Activated CD4-positive, alpha-beta memory T cell treated with anti-CD3 and anti-CD28 coated beads, Interleukin-2, amount 10 ng/mL, durations not matched to agents 7 days and 5 days (primary cell): ENCODE measurements at regions not wholly inside any gene's neighbourhood (a gene's known extent, or its start where the extent isn't known, plus 50 kb on each side); places are given as distances from the start of the nearest gene placed in this dataset.

Source experiments
- CTCF ChIA-PET: fragments of 350-600 bp; sonication (Branson Sonifier 250); formaldehyde crosslinking; loops from one replicate; lab custom pipeline; 2021; ENCODE audit warnings: antibody characterized with exemption, inconsistent platforms; lab: Charles Lee
- POLR2A ChIA-PET: fragments of 350-600 bp; sonication (Branson Sonifier 250); formaldehyde crosslinking; loops from one replicate; lab custom pipeline; 2021; ENCODE audit warnings: antibody characterized with exemption; lab: Charles Lee
- DNase-seq: peaks from one replicate; pipeline ENCODE4 v3.0.0-alpha.2; 2020
- H3K27ac Mint-ChIP-seq: one replicate; pipeline ENCODE4 v1.8.0; 2021; ENCODE audit warnings: mild to moderate bottlenecking, mixed read lengths
- H3K27me3 Mint-ChIP-seq: one replicate; pipeline ENCODE4 v1.8.0; 2021; ENCODE audit warnings: mixed read lengths
- H3K36me3 Mint-ChIP-seq: one replicate; pipeline ENCODE4 v1.8.0; 2021; ENCODE audit warnings: low read depth, mixed read lengths
- H3K4me1 Mint-ChIP-seq: one replicate; pipeline ENCODE4 v1.8.0; 2021; ENCODE audit warnings: mixed read lengths
- H3K4me3 Mint-ChIP-seq: one replicate; pipeline ENCODE4 v1.8.0; 2021; ENCODE audit warnings: mild to moderate bottlenecking, mixed read lengths
- H3K9me3 Mint-ChIP-seq: one replicate; pipeline ENCODE4 v1.8.0; 2021; ENCODE audit warnings: mixed read lengths

- no peak overlapping the region for H3K27ac Mint-ChIP-seq
- H3K36me3 Mint-ChIP-seq = no peaks in the 10 kb centered on the region
- CTCF ChIA-PET = no interaction called here
- H3K4me1 Mint-ChIP-seq = no peaks in the 10 kb centered on the region
- H3K9me3 Mint-ChIP-seq = no peaks in the 10 kb centered on the region
- POLR2A ChIA-PET = no interaction called here
- DNase-seq = no peak
- H3K4me3 Mint-ChIP-seq = no peak overlapping the region
- no peaks in the 10 kb centered on the region for H3K27me3 Mint-ChIP-seq
Measured at GRCh38 chr2:122610948-122611609, 855.6 kb downstream of the TSN start.

DNA sequence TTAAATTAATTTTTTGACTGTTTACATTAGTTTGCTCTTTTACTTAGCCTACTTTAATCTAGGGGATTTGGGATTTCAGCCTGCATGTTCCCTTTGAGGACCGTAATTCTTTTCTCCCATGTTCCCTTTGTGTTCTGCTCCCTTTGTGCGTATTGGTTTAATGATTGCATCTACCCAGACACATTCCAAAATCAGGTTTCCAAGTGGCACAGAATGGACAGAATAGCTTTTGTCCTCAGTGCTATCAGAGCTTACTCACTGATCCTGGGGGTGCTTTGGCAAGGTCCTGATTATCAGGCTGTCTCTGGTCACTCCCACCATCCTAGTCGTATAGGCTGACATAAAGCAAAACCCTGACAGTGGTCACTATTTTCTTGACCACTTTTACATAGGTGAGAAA is 867.5 kb downstream of the TSN start:
- Mint-ChIP-seq H3K4me1 (no peaks in the 10 kb centered on the region), H3K9me3 (peaks cover 7% of the 10 kb centered on the region), H3K36me3 (no peaks in the 10 kb centered on the region), H3K27ac (no peak overlapping the region), H3K4me3 (no peak overlapping the region), H3K27me3 (no peaks in the 10 kb centered on the region)
- CTCF ChIA-PET = no interaction called here
- no peak for DNase-seq
- POLR2A ChIA-PET = no interaction called here

DNA sequence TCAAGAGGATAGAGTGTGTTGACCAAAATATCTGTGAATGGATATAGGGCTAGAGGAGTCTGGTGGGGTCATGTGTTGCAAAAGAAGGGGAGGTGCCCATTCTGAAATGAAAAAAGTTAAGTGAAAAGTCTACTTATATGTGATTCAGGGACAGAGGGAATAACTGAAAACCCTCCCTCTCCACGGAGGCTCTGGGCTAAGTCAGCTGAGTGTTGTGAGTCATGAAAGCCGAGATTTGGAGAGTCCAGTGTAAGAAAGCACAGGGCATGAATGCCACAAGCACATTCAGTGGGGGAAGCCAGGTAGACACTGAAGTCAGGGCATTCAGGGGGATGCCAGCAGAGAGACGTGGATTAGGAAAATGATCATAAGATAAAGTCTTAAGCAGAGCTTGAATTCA is 871.9 kb downstream of the TSN start:
- ChIA-PET POLR2A (no interaction called here), CTCF (no interaction called here)
- no peak for DNase-seq
- no peak overlapping the region for H3K4me3 Mint-ChIP-seq
- no peak overlapping the region for H3K27ac Mint-ChIP-seq
- no peaks in the 10 kb centered on the region for H3K4me1 Mint-ChIP-seq
- peaks cover 4% of the 10 kb centered on the region for H3K9me3 Mint-ChIP-seq
- no peaks in the 10 kb centered on the region for H3K27me3 Mint-ChIP-seq
- no peaks in the 10 kb centered on the region for H3K36me3 Mint-ChIP-seq

- CTCF ChIA-PET = no interaction called here
- Mint-ChIP-seq H3K36me3 (no peaks in the 10 kb centered on the region), H3K27me3 (no peaks in the 10 kb centered on the region), H3K4me3 (no peak overlapping the region), H3K27ac (no peak overlapping the region), H3K9me3 (peaks cover 4% of the 10 kb centered on the region), H3K4me1 (no peaks in the 10 kb centered on the region)
- POLR2A ChIA-PET = no interaction called here
- no peak for DNase-seq
Measured at GRCh38 chr2:122634256-122634655, 878.8 kb downstream of the TSN start.

DNA sequence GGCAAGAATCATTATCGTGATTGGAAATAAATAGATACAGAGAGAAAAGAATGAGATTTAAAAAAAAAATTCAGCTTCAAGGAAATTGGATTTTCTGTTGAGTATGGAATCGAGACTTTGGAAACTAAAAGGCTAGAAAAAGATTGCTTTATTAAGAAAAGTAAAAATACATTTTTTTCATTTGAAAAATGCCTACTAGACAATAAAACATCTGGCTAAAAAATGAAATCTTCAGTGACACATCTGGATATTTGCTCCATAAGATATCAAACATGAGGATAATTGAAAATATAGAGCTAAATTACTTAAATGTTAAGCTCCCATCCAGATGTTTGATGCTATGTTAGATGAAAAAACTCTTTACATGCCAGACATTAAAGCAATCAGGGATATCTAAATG is 879.5 kb downstream of the TSN start:
- no peak overlapping the region for H3K27ac Mint-ChIP-seq
- H3K27me3 Mint-ChIP-seq = no peaks in the 10 kb centered on the region
- H3K4me3 Mint-ChIP-seq = no peak overlapping the region
- H3K36me3 Mint-ChIP-seq = no peaks in the 10 kb centered on the region
- no peaks in the 10 kb centered on the region for H3K4me1 Mint-ChIP-seq
- no peak for DNase-seq
- peaks cover 7% of the 10 kb centered on the region for H3K9me3 Mint-ChIP-seq
- ChIA-PET POLR2A (no interaction called here), CTCF (no interaction called here)

- Mint-ChIP-seq H3K4me3 (no peak overlapping the region), H3K27me3 (no peaks in the 10 kb centered on the region), H3K36me3 (no peaks in the 10 kb centered on the region), H3K27ac (no peak overlapping the region), H3K4me1 (no peaks in the 10 kb centered on the region), H3K9me3 (peaks cover 7% of the 10 kb centered on the region)
- ChIA-PET POLR2A (no interaction called here), CTCF (no interaction called here)
- no peak for DNase-seq
Measured at GRCh38 chr2:122635686-122636085, 880.2 kb downstream of the TSN start.

GRCh38 chr2:122636097-122636496 is 880.6 kb downstream of the TSN start:
- no peak overlapping the region for H3K27ac Mint-ChIP-seq
- H3K4me1 Mint-ChIP-seq = no peaks in the 10 kb centered on the region
- DNase-seq = no peak
- no peaks in the 10 kb centered on the region for H3K27me3 Mint-ChIP-seq
- H3K36me3 Mint-ChIP-seq = no peaks in the 10 kb centered on the region
- POLR2A ChIA-PET = no interaction called here
- peaks cover 7% of the 10 kb centered on the region for H3K9me3 Mint-ChIP-seq
- no peak overlapping the region for H3K4me3 Mint-ChIP-seq
- CTCF ChIA-PET = no interaction called here

GRCh38 chr2:122639176-122639575 is 883.7 kb downstream of the TSN start:
- H3K4me3 Mint-ChIP-seq = no peak overlapping the region
- H3K36me3 Mint-ChIP-seq = no peaks in the 10 kb centered on the region
- no peak for DNase-seq
- no peak overlapping the region for H3K27ac Mint-ChIP-seq
- CTCF ChIA-PET = no interaction called here
- POLR2A ChIA-PET = no interaction called here
- no peaks in the 10 kb centered on the region for H3K4me1 Mint-ChIP-seq
- no peaks in the 10 kb centered on the region for H3K27me3 Mint-ChIP-seq
- H3K9me3 Mint-ChIP-seq = peaks cover 7% of the 10 kb centered on the region

- no peak overlapping the region for H3K4me3 Mint-ChIP-seq
- H3K4me1 Mint-ChIP-seq = no peaks in the 10 kb centered on the region
- no peaks in the 10 kb centered on the region for H3K27me3 Mint-ChIP-seq
- peaks cover 7% of the 10 kb centered on the region for H3K9me3 Mint-ChIP-seq
- DNase-seq = no peak
- no peak overlapping the region for H3K27ac Mint-ChIP-seq
- ChIA-PET POLR2A (no interaction called here), CTCF (no interaction called here)
- H3K36me3 Mint-ChIP-seq = no peaks in the 10 kb centered on the region
Measured at GRCh38 chr2:122639711-122640110, 884.3 kb downstream of the TSN start.

DNA sequence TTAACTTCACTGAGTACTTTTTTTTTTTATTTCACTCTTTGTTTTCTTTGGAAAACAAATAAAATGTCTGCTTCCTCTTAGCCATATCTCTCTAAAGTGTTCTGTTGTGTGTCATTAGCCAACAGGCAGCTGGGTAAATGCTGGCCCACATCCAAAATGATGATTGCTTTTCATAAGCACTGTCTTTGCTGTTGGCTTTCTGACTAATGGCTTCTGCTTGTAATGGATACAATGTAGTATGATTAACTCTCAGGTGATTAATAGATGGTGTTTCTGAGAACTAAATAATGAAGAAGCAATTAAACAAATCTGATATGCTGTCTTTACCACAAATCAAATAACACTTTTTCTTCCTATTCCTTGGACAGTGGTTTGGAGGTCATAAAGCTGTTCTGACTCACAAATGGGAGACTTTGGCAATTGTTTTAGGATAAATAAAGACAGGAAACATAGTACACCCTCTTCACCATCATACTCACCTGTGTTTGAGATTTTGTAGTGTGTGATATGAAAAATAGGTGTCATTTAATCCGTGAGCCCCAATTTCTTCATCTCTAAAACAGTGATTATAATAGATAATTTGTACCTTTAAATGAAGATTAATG is 888.4 kb downstream of the TSN start:
- Mint-ChIP-seq H3K4me1 (no peaks in the 10 kb centered on the region), H3K36me3 (no peaks in the 10 kb centered on the region), H3K4me3 (no peak overlapping the region), H3K9me3 (peaks cover 4% of the 10 kb centered on the region), H3K27me3 (no peaks in the 10 kb centered on the region), H3K27ac (no peak overlapping the region)
- ChIA-PET CTCF (no interaction called here), POLR2A (no interaction called here)
- no peak for DNase-seq

DNA sequence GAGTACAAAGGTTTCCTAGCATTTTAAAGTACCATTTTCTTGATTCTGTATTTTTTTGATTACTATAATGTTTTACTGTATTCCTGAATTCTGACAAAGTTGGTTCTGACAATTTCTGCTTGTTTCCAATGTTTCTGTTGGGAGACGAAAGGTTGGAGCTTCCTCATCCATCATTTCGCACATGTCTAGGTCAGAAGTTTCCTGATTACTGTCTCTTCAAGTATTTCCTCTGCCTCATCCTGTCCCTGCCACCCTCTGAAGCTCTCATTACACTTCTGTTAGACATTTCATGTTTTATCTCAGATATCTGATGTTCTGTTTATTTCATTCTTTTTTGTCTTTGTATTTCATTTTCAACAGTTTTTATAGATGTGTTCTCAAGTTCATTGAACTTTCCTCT is 895.8 kb downstream of the TSN start:
- no peaks in the 10 kb centered on the region for H3K27me3 Mint-ChIP-seq
- no peak for DNase-seq
- H3K9me3 Mint-ChIP-seq = no peaks in the 10 kb centered on the region
- no peaks in the 10 kb centered on the region for H3K4me1 Mint-ChIP-seq
- POLR2A ChIA-PET = no interaction called here
- H3K36me3 Mint-ChIP-seq = no peaks in the 10 kb centered on the region
- no peak overlapping the region for H3K27ac Mint-ChIP-seq
- no peak overlapping the region for H3K4me3 Mint-ChIP-seq
- CTCF ChIA-PET = no interaction called here

- POLR2A ChIA-PET = no interaction called here
- Mint-ChIP-seq H3K4me3 (no peak overlapping the region), H3K9me3 (no peaks in the 10 kb centered on the region), H3K27ac (no peak overlapping the region), H3K4me1 (no peaks in the 10 kb centered on the region), H3K36me3 (no peaks in the 10 kb centered on the region), H3K27me3 (no peaks in the 10 kb centered on the region)
- no peak for DNase-seq
- CTCF ChIA-PET = no interaction called here
Measured at GRCh38 chr2:122651780-122652179, 896.3 kb downstream of the TSN start.

DNA sequence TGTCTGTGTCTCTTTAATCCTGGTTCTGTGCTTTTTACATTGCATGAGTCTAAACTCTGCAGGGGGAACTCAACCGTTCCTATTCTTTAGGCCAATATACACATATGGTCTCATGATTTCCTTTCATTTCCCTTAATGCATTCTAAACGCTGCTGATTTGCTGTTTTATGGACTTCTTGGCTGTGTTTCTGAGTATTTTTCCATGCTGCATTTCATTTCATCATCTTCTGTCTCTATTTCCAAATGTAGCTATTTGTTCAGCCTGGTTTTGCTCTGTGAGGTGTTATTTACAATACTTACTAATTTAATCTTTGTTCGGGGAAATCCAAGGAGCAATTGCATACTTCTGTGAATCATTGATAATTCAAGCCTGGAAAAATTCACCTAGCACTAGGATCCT is 897.2 kb downstream of the TSN start:
- Mint-ChIP-seq H3K4me3 (no peak overlapping the region), H3K27me3 (no peaks in the 10 kb centered on the region), H3K27ac (no peak overlapping the region), H3K36me3 (no peaks in the 10 kb centered on the region), H3K9me3 (no peaks in the 10 kb centered on the region), H3K4me1 (no peaks in the 10 kb centered on the region)
- CTCF ChIA-PET = no interaction called here
- DNase-seq = no peak
- POLR2A ChIA-PET = no interaction called here

GRCh38 chr2:122656403-122656802 is 901.0 kb downstream of the TSN start:
- Mint-ChIP-seq H3K27me3 (no peaks in the 10 kb centered on the region), H3K4me1 (no peaks in the 10 kb centered on the region), H3K9me3 (no peaks in the 10 kb centered on the region), H3K36me3 (no peaks in the 10 kb centered on the region), H3K4me3 (no peak overlapping the region), H3K27ac (no peak overlapping the region)
- DNase-seq = no peak
- CTCF ChIA-PET = no interaction called here
- POLR2A ChIA-PET = no interaction called here
